HG02610 (cell line): ENCODE measurements at regions not wholly inside any gene's neighbourhood (a gene's known extent, or its start where the extent isn't known, plus 50 kb on each side); places are given as distances from the start of the nearest gene placed in this dataset.

Experiments
- ATAC-seq: cut with Tn5 transposase; IDR thresholded peaks from one replicate; pipeline ENCODE4 v1.9.1; 2021; ENCODE audit warnings: mild to moderate bottlenecking, moderate library complexity; ENCODE audit not compliant: unreplicated experiment

GRCh38 chr18:55121397-55122170 lies 162.3 kb upstream of the CCDC68 start:
- ATAC-seq = no peak

DNA sequence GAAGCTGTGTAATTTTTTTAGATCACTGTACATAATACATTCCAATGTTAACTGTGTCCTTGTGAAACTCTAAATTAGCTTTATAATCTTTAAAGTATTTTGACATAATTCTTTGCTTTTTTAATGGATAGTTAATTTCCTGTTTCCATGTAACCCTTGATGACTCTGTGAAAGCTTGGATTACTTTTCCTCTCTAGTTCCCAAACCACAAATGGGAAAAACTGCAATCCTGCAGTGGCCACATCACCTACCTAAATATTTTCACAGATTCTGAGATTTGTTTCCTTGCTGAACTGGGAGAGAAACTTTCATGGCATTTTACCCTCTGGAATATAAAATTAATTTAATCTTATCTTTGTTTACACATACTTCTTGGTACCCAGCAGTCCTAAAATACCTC lies 161.6 kb upstream of the CCDC68 start:
- ATAC-seq = no peak

DNA sequence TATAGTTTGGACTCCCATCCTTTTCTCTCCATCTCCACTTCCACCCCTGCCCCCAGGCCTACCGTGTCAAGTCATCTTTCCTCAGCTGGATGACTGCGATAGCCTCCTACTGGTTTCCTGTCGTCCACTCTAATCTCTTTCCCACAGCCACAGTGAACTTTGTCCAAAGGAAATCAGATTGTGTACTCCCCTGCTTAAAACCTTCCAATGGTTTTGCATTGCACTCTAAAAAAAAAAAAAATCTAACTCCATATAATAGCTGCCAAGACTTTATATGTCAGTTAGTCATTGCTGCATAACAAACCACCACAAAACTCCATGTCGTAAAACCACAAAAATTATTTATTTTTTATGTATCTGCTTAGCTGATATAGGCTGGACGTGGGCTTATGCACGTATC lies 160.2 kb upstream of the CCDC68 start:
- no peak for ATAC-seq

- ATAC-seq = no peak
These were observed 159.8 kb upstream of the CCDC68 start for GRCh38 chr18:55119016-55119415.

GRCh38 chr18:55116863-55117262 lies 157.6 kb upstream of the CCDC68 start:
- no peak for ATAC-seq

DNA sequence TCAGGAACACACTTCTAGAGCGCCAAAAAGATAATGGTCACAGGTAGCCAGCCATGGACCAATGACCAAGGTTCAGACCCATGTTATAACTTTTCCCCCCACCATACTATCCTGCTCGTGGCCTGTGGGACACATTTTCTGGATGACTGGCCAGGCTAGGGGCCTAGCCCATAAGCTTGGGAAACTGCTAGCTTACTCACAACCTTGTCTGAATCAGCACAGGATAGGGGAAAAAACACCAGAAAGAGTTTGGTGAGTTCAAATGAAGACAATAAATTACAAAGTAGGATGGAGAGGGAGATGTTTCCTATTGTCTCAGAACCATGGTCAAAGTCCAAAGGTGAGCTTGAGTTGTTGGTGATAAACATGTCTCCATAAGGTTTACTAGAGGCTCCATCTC lies 156.3 kb upstream of the CCDC68 start:
- ATAC-seq = no peak

DNA sequence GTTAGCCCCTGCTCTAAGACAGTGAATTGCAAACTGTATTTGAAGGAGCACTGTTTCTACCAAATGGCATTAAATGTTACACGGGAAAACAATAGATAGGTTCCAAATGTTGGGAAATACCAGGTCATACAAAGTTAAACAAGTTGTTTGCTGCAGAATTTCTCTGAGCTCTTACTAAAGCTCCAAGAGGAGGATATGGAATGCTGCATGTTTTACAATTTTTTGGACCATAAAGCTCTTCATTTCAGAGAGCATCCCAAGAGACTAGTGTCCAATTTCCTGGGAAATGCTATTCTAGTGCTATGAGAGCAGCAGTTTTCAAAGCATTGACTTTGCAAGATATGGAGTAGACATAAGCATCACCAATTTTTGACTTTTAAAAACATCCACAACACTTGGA lies 155.6 kb upstream of the CCDC68 start:
- no peak for ATAC-seq

GRCh38 chr18:55113800-55114199 lies 154.5 kb upstream of the CCDC68 start:
- ATAC-seq = no peak

GRCh38 chr18:55111271-55111670 lies 152.0 kb upstream of the CCDC68 start:
- no peak for ATAC-seq

DNA sequence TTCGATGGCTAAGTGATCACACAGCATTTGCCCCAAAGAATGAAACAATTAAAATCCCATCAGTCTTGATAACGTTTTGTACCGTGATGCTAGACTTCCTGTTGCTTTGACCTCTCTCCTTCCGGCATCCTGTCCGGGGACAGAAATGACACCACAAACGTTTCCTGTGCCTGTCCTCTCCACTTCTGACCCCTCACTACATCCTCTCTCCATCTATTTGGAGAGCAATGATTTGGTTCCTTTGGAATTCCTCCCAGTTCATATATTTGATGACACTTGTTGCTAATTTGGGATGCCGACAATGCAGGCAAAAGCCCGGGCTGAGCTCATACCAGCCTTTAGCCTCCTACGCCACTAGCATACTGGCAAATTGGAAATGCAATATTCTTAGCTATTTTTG lies 151.2 kb upstream of the CCDC68 start:
- no peak for ATAC-seq

- no peak for ATAC-seq
These were observed 150.7 kb upstream of the CCDC68 start for GRCh38 chr18:55109818-55110414.

DNA sequence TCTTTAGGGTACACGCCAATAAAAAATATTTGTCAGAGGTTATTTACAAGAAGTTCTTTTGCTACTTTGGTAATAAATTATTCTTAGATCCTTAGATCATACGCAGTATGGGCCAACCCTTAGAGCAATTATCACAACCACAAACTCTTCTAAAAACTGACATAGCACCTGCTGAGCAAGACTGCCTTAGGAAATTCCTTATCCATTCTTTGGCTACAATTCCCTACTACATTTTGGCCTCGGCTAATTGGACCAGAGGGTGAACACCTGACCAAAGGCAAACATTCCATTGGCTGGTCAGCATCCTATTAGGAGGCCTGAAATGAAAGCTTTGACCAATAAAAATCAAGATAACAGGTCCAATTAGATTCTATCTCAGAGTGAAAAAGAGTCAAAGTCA lies 147.6 kb upstream of the CCDC68 start:
- no peak for ATAC-seq

GRCh38 chr18:55106466-55106865 lies 147.2 kb upstream of the CCDC68 start:
- ATAC-seq = no peak

DNA sequence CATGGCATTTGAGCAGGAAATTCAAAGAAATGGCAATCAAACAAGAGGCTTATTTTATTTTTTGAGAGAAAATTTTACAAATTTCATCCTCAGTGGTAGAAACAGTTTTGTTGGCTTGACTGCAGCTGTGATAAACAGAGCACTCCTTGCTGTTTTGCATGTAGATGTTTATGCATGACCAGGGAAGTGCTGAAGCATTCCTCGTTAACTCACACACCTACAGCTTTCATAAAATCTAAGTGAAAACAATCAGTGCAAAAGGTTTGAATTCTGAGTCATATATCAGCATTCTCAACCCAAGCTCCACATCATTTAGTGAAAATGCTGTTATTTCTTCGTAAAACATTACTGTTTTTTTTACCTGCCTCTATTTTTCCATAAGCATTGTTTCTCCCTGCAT lies 146.6 kb upstream of the CCDC68 start:
- ATAC-seq = no peak

DNA sequence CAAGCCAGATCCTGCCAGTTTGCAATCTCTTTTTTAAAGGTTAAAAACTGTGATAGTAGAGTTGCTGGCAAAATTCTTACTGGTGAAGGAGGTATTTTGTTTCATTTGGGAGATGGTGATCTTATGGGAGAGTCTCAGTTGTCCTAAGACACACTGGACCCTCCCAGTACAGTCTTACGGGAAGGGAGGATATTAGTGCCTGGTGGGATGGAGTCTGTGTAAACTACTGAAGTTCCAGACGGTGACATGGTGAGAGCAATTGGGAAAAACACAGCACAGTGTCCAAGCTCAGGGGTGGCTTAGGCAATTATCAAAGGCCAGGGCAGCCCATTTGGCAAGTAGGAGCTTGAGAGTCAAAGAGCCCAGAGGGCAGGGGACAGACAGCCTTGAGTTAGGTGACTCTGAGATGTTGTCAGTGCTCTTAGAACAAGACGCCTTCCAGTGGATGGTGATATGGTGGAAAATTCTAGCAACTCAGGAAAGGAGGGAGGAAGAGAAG lies 143.7 kb upstream of the CCDC68 start:
- no peak for ATAC-seq

- no peak for ATAC-seq
These were observed 143.2 kb upstream of the CCDC68 start for GRCh38 chr18:55102501-55102900.

DNA sequence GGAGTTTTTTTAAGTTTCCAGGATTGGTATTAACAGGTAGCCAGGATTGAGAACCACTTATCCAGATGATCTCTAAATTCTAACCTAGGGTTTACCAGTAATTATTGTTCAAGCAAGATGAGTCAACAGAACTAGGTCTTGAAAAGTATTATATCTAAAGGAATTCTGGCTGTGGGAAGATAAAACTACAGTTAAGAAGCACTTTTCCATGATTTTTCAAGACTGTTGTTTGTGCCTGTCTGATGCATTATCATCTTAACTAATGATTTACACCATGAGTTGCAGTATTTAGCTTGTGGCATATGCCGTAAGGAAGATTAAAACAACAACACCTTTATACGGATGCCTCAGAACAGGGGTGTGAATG lies 142.2 kb upstream of the CCDC68 start:
- no peak for ATAC-seq

DNA sequence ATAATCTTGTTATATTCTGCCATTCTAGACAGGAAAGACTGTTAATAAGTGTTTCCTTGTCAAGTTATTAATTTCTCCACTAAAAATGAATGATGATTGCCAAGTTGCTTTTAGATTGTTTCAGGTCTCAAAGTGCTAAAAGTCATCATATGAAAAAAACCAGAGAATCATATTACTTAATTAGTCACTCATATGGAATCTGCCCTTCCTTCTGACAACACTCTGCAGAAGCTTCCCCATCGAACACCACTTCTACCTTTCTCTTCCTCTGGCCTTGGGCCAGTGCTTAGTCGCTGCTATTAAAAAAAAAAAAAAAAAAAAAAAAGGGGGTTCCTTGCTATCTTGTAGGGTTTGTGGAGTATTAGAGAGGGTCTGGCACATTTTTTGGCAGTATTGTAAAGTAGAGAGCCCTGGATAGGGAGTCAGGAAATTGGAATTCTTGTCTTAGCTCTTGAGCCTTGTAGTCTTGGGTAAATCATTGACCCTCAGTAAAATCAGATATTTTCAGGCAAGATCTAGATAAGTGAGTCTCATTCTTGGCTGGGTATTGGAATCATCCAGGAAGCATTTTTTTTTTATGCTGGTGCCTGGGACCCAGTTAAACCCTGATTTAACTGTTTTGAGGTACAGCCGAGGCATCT lies 141.7 kb upstream of the CCDC68 start:
- ATAC-seq = no peak

GRCh38 chr18:55097456-55098170 lies 138.4 kb upstream of the CCDC68 start:
- no peak for ATAC-seq

DNA sequence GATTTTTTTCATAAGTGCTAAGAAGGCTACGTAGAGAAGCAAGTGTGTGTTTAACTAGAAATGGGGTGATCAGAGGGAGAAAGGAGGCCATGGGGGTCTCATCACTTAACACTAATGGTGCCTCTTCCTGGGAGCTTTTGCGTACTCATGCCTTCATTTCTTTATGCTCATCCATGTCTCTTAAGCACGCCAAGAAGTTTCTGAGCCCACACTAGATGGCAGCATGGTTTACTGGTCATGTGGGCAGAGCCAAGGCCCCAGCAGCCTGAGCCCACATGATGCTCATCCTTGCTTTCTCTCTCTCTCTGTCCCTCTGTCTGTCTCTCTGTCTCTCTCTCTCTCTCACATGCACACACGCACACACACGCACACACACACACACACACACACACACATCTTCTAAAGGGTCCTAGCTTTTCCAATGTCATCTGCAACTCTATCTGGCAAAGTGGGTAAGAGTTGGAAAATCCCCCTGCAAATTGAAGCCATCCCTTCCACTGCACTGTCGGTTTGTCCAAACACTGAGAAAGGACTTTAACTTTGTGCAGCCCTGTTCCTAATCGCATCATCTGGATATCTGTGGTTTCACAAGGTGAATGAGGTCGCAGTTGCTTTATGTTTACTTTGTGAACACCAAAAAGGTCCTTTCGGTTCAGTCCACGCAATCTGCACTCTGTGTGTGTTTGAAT lies 137.1 kb upstream of the CCDC68 start:
- ATAC-seq = no peak

GRCh38 chr18:55095584-55095983 lies 136.3 kb upstream of the CCDC68 start:
- ATAC-seq = no peak
